ENCODE measurements at regions not wholly inside any gene's neighbourhood (a gene's known extent, or its start where the extent isn't known, plus 50 kb on each side); places are given as distances from the start of the nearest gene placed in this dataset.

GRCh38 chr6:34633785-34634184, 62.8 kb downstream of the ILRUN start:
- TF ChIP-seq CTCF (IDR thresholded peaks at IDR 0.05) = no peak
- no peak for TF ChIP-seq POLR2A (IDR thresholded peaks at IDR 0.05)
- no peak for TF ChIP-seq POLR2AphosphoS5 (IDR thresholded peaks at IDR 0.05)

Data from gastroesophageal sphincter (tissue), 3 donors.